Cardiac fibroblast (primary cell): ENCODE measurements at regions not wholly inside any gene's neighbourhood (a gene's known extent, or its start where the extent isn't known, plus 50 kb on each side); places are given as distances from the start of the nearest gene placed in this dataset.

Experiments used
- DNase-seq, 2 donors: peaks; one replicate each; pipeline versions ENCODE4 v3.0.0 to v3.0.0-alpha.2; 2010; ENCODE audit warnings: low read depth in 2 of 2
- H3K4me3 ChIP-seq, 2 donors: replicated peaks in 1 of 2; 1 replicate in 1 of 2; 2 replicates in 1 of 2; pipeline ENCODE4 v1.5.1; 2011; ENCODE audit warnings: low read depth in 2 of 2, low read length in 2 of 2, mild to moderate bottlenecking in 2 of 2, moderate library complexity in 1 of 2
- CTCF ChIP-seq: IDR thresholded peaks from one replicate; pipeline ENCODE4 v1.5.1; 2011; ENCODE audit warnings: low read depth, mild to moderate bottlenecking, low read length, inconsistent platforms

GRCh38 chr14:80074900-80075574 is 136.3 kb downstream of the DIO2 start:
- H3K4me3 ChIP-seq: no peak overlapping the region
- no peak for TF ChIP-seq CTCF

DNA sequence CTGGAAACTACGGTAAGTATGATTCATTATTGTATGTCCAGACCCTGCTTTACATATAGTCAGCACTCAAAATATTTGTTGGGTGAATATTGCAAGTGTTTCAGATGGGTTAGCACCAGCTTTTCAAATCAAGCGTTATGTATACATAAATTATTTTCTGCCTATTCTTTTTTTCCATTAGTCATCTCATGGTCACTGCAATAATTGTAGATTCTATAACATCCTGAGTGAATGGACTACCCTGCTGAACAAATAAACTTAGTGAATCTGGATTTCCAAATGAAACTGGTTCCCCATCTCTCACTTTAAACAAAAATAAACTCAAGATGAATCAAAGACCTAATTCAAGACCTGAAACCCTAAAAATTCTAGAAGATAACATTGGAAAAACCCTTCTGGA is 152.3 kb downstream of the DIO2 start:
- no peak overlapping the region for H3K4me3 ChIP-seq
- no peak for TF ChIP-seq CTCF
- peak in 1 of 2 donors; percentile 40 for DNase-seq

More at GRCh38 chr14:80074900-80075574, 136.3 kb downstream of the DIO2 start:
- DNase-seq: no peak

- H3K4me3 ChIP-seq: no peak overlapping the region
- TF ChIP-seq CTCF: no peak
- DNase-seq: no peak
Observed at GRCh38 chr14:80056497-80056801, 154.9 kb downstream of the DIO2 start.

DNA sequence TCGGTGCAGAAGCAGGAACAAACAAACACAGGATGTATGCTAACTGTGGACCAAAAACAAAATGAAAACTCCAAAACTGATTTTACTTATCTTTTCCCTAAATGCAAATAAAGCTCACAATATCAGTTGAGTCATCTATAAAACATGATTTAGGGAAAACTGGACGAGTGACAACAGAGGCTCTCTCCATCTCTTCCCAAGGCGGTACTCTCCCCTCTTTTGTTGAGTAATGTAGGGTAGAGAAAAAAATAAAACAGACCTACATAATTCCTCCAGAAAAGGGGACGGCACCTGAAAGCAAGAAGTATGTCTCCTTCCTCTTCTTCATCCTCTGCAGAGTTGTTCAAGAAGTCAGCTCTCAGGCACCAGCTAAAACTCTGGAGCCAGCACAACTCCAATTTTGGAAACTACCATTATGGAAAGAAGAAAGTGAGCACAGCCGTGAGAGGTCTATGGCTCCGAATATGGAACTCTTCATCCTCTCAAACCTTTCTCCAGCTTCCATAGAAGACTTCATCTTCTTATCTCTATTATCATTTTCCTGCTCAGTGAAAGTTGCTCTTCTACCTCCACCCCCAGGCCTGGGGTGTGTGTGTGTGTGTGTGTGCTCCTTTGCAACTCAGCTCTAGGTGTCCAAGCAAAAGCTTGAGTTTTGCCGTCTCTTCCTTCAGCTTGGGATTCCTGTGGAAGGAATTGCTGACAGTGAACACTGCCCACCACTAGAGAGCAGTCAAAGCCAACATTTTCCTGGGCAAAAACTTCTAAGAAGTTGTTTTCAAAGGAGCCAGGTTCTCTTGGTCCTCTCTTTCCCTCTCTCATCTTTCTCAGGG is 155.4 kb downstream of the DIO2 start:
- no peak overlapping the region for H3K4me3 ChIP-seq
- peak; percentile 71 to 78 for DNase-seq
- TF ChIP-seq CTCF: peak; percentile 82

- H3K4me3 ChIP-seq: no peak overlapping the region
- DNase-seq: peak in 1 of 2 donors; percentile 19
- no peak for TF ChIP-seq CTCF
Observed at GRCh38 chr14:80055226-80055625, 156.1 kb downstream of the DIO2 start.

DNA sequence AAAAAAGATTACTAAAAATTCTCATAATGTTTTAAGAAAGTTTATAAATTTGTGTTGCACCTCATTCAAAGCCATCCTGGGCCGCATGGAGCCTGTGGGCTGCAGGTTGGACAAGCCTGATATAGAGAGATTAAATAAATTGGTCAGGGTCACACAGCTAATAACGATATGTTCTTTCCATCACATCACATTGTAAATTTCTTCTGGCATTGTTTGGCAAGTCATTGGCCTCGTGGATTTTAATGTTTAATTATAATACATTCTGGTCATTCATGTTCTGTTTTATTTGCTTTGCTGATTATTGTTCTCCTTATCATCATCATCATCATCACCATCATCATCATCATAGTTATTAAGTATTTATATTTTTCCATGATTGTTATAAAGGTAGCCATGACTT is 157.3 kb downstream of the DIO2 start:
- TF ChIP-seq CTCF: no peak

More for the DNA sequence above, 157.3 kb downstream of the DIO2 start:
- no peak for DNase-seq
- H3K4me3 ChIP-seq: no peak overlapping the region
